DMS153 treated with DMSO at 0.1 percent for 48 hours (cell line): ENCODE measurements at regions not wholly inside any gene's neighbourhood (a gene's known extent, or its start where the extent isn't known, plus 50 kb on each side); places are given as distances from the start of the nearest gene placed in this dataset.
"Not testable (repeated sequence)": the region's sequence is repeated elsewhere in the genome, so short reads cannot be mapped to it uniquely, and the experiment has no call there.

Experiments
- DNase-seq: peaks from one replicate; lab custom pipeline; 2025; ENCODE audit not compliant: unreplicated experiment; lab: John Stamatoyannopoulos, UW

DNA sequence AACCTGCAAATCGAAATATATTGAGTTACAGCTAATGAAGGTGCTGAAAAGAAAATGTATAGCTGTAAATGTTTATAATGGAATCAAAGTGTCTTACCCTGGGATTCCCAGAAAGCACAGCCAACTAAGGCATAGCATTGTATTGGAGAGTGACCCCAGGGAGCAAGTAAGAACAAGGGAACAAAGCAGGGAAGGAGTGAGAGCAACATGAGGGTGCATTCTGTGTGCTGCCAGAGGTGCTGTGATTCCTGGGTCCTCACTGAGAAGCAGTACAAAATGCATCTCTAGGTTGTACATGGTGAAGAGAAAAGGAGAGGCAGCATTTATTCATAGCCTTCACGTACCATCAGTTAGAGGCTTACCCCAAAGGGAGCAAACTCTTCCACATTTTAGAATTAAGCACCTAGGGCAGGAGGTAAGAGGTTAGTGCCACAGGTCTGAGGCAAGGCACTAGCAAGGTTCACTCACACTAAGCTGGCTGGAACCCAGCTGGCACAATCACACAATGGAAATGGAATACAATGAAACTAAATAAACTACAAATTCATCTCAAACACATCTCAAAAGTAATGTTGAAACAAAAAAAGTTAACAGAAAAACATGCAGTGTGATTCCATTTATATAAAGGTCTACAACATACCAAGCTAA, 151.5 kb upstream of the C2CD4B start:
- no peak for DNase-seq

DNA sequence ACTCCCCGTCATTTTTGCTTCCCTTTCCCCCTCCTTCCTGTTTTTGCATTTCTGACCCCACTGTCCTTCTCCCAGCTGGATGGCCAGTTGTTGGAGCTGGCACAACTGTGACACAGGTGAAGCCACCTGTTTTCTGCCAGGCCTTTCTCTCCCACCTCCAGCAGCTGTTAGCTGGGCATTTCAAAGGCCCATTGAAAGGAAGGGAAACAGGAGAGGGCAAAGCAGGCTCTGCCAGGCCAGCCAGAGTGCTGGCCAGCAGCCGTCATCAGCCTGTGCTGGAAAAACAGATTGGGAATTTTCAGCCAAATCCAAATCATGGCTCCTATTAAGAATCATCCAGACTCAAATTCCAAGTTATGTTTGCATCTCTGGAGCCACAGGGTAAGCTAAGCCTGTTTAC, 155.2 kb upstream of the C2CD4B start:
- DNase-seq, result no peak

DNA sequence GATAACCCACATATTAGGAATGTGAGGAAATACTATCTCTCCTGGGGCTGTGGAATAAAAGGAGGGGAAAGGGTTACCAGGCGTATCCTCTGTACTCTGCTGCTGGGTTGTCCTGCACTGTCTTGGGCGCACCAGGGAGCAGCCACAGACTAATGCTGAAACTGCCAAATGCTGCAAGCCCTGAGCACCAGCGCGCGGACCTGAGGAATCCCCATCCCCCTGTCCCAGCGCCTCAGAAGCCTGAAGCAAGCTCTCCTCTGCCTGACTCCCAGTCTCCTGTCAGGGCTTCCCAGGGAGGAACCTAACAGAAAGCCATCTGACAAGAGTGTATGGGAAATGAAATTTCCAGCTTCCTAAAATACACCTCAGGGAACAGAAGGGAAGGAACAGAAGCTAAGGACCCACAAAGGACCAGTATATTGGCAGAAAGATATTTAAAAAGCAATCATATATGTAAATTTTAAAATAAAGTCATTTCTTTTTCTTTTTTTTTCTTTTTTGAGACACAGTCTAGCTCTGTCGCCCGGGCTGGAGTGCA, 158.3 kb upstream of the C2CD4B start:
- no peak for DNase-seq

DNA sequence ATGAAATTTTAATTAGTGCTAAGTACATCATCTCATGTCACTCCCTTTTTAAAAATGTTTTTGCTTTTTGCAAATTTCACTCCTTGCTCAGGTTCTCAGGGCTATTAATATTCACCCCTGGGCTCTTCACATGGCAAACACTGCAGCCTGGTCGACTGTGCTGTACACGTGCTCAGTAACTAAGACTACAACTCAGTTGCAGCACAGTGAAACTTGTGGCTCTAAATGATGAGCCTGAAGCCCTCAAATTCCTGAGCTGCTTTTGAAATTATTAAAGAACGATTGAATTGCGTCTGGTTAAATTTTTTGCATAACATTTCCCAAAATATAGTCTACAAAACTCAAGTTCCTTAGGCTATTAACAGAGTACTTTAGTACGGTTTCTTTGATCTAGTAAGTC, 159.3 kb upstream of the C2CD4B start:
- DNase-seq, result no peak

DNA sequence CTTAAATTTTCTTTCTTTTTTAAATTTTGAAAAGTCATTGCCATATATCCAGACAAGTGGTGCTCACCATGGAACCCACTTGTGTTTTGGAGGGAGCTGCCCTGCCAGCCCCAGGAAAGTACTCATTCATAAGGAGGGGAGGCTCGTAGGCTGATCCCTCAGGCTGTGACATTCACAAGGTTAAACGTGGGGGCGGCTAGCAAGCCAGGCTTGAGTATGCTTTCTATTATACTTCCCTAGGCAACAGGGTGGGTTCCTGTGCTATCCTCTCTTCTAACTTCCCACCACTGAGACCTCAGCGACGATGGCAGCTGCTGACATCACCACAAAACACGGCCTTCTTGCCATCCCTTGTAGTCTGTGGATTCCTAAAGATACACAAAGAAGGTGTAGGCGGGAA, 160.5 kb upstream of the C2CD4B start:
- no peak for DNase-seq

DNA sequence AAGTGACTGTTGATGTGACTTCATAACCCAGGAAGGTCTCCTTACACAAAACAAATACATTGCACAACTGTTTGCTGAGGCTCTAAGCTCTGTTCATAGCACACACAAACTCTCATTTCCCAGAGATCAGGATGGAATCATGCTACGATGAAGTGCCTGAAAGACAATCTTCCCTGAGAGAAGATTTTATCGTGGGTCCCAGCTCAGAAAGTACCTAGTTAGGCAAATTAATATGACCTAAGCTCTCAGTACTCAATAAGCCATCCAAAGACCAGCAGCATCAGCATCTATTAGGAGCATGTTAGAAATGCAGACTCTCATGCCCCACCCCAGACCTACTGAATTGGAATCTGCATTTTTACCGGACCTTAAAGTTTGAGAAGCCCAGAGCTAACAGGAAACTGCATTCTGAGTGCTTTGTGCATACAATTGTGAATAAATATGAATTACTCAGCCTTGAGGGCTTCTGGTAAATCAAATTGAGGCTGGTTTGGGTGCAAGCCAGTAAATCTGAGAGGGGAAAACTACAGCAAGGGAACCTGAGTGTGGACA, 161.5 kb upstream of the C2CD4B start:
- DNase-seq, result no peak

DNA sequence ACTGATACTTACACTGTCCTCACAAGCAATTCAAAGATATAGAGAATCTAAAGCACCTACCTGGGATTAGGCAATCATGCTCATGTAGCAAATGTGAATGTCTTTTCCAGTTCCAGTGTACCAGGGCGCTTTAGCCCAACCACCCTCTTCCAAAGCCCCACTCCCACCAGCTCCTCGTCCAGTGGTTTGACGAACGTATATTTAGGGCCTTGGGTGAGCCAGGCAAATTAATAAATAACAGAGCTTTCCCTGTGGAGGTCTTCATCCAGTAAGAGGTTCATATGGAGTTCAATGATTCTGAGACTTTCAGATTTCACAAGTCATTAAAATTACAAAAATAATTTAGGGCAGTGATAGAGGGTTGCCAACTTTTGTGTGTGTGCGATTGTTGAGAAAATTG, 162.3 kb upstream of the C2CD4B start:
- no peak for DNase-seq

DNA sequence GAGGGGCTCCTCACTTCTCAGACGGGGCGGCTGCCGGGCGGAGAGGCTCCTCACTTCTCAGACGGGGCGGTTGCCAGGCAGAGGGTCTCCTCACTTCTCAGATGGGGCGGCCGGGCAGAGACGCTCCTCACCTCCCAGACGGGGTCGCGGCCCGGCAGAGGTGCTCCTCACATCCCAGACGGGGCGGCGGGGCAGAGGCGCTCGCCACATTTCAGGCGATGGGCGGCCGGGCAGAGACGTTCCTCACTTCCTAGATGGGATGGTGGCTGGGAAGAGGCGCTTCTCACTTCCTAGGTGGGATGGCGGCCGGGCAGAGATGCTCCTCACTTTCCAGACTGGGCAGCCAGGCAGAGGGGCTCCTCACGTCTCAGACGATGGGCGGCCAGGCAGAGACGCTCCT, 167.4 kb upstream of the C2CD4B start:
- not testable (repeated sequence) for DNase-seq

DNA sequence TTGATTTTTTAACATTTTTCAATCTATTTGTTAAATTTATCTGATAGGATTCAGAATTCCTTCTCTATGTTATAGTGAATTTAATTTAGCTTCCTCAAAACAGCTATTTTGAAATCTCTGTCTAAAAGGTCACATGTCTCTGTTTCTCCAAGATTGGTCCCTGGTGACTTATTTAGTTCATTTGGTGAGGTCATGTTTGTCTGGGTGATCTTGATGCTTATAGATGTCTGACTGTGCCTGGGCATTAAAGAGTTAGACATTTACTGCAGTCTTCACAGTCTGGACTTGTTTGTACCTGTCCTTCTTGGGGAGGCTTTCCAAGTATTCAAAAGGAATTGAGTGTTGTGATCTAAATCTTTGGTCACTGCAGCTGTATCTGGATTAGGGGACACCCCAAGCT, 169.5 kb upstream of the C2CD4B start:
- no peak for DNase-seq

DNA sequence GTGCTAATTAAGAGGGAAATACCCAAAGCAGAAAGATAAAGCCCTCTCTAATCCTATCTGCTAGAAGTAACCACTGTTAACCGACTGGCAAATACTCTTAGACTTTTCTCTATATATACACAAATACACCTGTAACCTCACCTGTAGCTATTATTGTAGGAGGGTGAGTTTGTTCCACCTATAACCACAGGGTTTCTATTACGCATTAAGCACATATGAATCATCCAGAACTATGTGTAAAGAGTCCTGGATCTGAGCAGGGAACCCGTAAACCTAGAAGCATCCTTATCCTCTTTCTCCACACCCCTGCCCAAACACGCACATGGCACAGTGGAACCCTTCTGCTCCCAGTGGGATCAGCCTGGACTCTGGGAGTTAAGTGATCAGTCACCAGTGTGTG, 172.8 kb upstream of the C2CD4B start:
- no peak for DNase-seq

DNA sequence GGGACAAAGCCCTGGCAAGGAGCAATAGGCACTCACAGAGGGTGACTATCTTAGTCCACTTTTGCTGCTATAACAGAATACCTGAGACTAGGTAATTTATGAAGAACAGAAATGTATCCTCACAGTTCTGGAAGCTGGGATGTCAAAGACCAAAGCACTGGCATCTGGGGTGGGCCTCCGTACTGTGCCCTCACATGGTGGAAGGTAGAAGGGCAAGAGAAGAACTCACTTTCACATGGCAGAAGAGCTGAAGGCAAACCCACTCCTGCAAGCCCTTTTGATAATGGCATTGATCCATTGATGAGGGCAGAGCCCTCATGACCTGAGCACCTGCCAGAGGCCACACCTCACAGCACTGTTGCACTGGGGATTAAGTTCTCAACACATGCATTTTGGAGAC, 173.4 kb upstream of the C2CD4B start:
- no peak for DNase-seq

DNA sequence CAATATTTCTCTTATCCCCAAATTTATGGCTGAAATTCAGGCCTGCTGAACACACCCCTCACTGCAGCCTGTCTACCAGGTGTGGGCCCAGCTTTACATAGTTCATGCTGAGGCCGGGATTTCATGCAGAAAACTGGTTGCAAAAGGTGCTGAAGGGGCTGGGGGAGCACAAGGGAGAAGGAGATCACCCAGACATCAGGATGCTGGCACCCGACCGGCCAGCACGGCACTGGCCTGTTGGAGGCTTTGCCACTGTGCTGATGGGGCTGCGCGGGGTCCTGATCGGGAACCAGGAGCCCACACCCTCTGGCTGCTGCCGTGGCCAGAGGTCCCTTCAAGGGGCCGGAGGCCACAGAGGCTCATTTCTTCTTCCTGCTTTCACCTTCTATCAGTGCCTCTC, 177.9 kb upstream of the C2CD4B start:
- DNase-seq, result no peak

DNA sequence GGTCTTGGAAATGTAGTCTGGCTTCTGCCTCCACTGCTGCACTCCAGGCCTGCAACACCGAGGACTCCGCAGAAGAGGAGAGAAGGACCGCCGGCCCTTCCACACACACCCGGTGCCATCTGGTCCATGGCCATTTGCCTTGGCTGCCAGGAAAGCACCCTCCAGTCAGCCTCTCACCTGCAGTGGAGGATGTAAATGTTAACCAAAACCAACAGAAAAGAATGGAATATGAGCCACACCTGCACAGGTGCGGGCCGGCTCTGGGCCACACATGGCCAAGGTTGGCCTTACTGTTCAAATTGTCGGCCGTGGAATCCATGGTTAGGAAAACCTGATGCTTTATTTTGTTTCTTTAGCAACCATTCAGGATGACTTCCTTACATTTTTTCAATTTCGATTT, 178.3 kb upstream of the C2CD4B start:
- DNase-seq, result no peak

DNA sequence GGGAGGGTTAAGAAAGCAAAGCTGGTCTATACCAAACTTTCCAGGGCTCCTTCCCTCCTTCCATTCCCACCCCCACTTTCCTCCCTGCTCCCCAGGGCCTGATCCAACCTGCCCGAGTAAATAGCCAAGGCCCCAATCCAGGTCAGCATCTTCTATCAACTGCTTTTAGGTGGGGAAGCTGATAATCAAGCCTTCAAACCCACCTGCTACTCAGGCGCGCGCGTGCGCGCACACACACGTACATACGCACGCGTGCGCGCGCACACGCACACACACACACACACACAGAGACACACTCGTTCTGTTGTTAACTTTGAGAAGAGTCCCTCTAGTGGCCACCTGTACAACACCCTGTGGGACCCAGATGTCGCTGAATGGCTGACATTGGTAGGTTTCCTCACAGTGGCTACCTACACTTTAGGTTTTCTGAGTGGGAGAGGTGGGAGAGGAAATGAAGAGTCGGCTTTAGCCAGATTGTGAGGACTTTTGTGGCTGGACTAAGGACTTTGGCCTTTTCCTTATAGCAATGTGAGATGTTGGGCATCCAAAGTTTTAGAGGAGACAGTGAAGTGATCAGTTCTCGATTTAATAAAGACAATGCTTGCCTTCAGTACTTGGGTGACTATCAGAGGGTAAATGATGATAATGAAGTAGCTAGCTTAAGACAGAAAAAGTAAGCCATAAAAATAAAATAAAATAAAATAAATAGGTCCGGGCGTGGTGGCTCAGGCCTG, 179.9 kb upstream of the C2CD4B start:
- no peak for DNase-seq

DNA sequence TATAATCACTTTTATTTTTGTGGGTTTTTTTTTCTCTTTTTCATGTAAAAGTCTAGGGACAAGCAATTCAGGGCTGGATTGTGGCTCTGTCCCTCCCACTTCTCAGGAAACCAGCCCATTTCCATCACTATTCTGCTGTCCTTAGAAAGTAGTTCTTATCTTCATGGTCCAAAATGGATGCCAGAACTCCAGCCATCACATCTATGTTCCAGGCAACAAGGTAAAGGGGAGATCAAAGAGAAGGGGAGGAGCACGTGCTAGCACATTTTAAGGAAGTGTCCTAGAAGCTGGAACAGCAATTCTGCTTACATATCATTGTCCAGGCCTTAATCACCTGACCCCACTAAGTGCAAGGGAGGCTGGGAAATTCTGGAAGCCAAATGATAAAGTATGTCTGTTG, 181.1 kb upstream of the C2CD4B start:
- no peak for DNase-seq

DNA sequence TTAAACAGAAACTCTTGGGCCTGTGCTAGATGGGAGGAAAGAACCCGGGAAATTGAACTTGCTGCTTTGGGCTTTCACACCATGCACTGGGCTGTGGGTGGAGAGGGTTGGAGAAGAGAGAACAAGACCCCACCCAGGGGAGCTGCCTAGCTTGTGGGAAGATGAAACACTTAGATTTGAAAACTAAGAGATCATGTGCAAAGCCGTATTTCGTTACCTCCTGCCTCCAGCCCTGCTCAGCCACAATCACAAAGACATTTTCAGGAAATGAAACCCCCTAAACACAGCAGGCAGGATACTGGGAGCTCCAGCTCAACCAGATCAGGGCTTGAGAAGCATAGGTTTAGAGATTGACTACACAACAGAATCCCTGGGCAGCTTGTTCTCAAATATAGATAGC, 183.0 kb upstream of the C2CD4B start:
- no peak for DNase-seq

DNA sequence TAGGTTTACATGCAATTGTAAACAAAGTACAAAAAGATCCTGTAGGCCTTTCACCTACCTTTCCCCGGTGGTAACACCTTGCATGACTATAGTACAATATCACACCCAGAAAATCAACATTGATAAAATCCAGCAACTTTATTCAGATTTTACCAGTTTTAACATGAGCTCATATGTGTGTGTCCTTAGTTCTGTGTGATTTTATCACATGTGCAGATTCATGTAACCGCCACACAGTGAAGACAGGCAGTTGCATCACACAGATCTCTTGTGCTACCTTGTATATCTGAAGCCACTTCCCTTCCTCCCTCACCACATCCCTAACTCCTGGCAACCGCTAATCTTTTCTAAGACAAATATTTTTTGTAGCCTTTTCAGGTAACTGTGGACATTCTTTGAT, 183.5 kb upstream of the C2CD4B start:
- DNase-seq, result no peak

DNA sequence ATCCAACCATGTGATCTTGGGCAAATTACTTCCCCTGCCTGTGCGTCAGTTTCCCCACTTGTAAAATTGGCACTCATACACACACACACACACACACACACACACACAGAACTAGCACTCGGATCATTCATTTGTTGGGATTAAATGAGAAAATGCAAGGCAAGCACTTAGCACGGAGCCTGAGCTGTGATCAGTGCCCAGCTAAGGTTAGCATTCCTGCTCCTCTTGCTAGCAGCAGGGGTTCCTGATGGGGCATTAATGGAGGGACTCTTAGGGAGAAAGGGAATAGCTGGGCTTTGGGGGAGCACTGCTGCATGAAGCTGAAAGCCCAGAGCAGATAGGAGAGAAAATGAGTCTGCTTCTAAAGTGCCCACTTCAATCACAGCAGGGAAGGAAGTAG, 187.7 kb upstream of the C2CD4B start:
- no peak for DNase-seq

DNA sequence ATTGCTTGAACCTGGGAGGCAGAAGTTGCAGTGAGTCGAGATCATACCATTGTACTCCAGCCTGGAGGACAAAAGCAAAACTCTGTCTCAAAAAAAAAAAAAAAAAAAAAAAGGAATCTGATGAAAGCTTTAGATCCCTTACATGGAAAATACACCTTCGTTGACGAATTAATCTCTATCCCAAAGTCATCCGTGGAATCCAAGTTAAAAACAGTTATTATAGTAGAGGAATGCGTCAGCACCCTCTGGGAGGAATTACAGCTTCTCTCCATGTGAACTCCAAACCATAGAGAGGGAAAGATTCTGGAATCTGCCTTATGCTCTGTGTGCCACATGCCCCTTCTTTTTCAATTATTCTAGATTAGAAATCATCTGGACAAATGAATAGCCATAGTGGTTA, 192.3 kb upstream of the C2CD4B start:
- DNase-seq, result no peak

DNA sequence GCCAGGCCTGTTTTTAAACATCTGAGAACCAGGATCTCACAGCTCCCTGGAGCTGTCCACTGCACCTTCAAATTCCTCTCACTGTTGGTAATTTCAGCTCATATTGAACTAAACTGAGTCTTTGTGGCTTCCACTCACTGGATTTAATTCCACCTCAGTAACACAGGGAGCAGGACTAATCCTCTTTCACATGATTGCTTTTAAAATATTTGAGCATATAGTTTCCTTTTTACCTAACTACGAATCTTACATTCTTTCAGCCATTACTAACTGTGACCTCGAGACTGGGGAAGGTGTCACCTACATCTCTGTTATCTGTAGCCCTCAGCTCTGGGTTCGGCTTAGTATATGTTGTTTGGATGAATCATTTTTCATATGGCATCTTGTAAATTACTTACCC, 194.3 kb upstream of the C2CD4B start:
- no peak for DNase-seq

DNA sequence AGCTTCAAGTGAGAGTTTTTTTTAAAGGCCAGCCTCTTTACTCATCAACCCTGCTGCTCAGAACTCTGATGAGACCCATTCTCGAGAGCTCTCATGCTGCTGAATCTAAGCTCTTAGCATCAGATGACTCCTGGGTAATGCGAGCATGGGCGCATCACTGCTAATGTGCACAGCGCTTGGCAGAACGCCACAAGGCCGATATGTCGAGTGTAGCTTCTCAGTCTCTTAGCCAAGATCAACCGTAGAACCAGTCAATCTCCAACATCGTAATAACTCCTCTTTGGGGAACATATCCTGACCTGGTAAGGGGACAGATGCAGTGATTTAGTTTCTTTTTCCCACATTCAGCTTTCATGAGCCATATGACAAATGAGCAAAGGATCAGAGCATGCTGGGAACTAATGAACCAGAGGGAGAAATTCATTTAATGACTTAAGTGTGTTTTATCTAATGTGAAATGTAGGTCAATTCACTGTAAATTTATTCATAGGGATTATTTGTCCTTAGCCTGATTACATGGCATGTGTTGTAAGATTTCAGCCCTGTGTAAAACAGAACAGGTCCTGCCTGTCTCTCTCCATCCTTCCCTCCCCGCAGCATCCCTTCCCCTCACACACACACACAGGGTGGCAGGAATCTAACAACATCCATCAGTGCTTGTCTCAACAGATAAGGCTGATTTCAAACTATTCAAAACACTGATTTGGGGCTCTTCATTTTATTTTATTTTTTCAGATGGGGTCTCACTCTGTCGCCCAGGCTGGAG, 195.4 kb upstream of the C2CD4B start:
- no peak for DNase-seq

DNA sequence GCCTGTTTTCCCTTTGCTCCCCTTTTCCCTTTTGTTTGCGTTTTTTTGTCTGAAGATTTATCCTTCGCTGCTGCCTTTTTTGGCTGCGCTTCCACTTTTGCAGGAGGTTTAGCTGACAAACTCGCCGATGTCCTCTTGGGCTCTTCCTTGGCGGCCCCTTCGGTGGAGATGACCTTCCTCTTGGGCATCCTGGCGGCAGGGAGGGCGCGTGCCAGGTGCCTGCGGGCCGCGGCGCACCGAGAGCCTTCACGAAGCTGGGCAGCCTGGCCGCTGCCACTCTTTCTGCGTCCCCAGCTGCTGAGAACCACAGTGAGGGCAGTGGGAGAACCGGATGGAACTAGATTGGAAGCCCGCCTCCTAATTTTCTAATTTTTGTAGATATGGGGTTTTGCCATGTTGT, 197.1 kb upstream of the C2CD4B start:
- no peak for DNase-seq
